ENCODE measurements at regions not wholly inside any gene's neighbourhood (a gene's known extent, or its start where the extent isn't known, plus 50 kb on each side); places are given as distances from the start of the nearest gene placed in this dataset.
"Not testable (repeated sequence)": the region's sequence is repeated elsewhere in the genome, so short reads cannot be mapped to it uniquely, and the experiment has no call there.

DNA sequence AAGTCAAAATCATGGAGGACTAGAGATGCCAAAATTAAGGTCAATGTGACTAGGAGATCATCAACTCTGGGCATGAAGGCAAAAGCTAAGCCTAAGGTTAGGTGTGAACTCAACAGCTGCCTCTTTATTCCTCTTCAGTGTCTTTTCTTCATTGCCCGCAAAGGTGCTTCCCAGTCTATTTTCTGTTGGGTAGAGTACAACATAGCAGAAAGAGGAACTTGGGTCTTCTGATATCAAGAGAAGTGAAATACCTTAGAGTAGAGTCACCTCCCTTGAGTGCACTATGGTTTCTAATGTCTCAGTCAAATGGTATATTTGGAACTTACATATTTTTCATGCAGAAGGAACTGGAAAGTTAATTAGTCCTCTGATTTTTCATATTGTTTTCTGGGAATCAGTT, 122.5 kb upstream of the GRIN3A start:
- no peak overlapping the region for H3K4me3 ChIP-seq (ENCODE audit: low read depth, low read length)
- TF ChIP-seq, protein P1, sequence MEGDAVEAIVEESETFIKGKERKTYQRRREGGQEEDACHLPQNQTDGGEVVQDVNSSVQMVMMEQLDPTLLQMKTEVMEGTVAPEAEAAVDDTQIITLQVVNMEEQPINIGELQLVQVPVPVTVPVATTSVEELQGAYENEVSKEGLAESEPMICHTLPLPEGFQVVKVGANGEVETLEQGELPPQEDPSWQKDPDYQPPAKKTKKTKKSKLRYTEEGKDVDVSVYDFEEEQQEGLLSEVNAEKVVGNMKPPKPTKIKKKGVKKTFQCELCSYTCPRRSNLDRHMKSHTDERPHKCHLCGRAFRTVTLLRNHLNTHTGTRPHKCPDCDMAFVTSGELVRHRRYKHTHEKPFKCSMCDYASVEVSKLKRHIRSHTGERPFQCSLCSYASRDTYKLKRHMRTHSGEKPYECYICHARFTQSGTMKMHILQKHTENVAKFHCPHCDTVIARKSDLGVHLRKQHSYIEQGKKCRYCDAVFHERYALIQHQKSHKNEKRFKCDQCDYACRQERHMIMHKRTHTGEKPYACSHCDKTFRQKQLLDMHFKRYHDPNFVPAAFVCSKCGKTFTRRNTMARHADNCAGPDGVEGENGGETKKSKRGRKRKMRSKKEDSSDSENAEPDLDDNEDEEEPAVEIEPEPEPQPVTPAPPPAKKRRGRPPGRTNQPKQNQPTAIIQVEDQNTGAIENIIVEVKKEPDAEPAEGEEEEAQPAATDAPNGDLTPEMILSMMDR (IDR thresholded peaks at IDR 0.05; ENCODE audit: insufficient read depth, low read depth, low read length), result no peak
- no peak for DNase-seq (ENCODE audit: low read depth)

DNA sequence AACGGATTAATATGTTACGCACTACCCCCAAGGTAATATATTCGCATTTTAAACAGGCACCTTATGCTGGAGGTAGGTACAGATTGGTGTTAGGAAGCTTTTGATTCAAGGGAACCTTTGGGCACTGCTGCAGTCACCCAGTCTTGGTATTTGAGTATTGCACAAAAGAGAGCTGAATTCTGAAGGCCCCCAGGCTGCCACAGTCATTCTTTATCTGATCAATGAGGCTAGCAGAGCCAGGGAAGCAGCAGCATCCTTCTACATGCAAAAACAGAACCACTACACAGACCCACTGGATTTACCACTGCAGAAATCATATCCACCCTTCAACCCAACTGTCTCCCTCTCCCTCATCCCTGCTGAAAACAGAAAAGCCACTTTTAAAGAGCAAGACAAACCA, 121.2 kb upstream of the GRIN3A start:
- no peak overlapping the region for H3K4me3 ChIP-seq (ENCODE audit: low read depth, low read length)
- TF ChIP-seq, protein P1 (IDR thresholded peaks at IDR 0.05; ENCODE audit: insufficient read depth, low read depth, low read length), result no peak
- no peak for DNase-seq (ENCODE audit: low read depth)

DNA sequence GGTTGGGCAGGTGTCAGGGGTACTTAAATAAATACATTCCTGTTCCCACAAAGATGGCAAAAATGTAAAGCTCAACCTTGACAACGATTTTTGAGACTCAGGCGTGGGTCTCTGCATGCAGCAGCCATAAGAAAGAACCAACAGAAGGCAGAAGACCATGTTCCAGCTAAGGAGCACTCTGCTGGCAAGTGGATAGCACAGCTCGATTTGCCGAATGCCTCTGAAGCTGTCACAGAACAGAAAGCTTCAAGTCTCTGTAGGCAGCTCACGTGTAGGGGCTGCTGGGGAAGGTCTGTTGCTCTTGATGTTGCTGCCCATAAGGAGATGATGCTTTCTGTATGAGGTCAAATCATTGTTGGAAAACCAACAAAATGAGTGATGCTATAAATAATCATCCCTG, 119.6 kb upstream of the GRIN3A start:
- DNase-seq (ENCODE audit: low read depth), result no peak
- H3K4me3 ChIP-seq (ENCODE audit: low read depth, low read length), result no peak overlapping the region
- TF ChIP-seq, protein P1 (IDR thresholded peaks at IDR 0.05; ENCODE audit: insufficient read depth, low read depth, low read length), result no peak

DNA sequence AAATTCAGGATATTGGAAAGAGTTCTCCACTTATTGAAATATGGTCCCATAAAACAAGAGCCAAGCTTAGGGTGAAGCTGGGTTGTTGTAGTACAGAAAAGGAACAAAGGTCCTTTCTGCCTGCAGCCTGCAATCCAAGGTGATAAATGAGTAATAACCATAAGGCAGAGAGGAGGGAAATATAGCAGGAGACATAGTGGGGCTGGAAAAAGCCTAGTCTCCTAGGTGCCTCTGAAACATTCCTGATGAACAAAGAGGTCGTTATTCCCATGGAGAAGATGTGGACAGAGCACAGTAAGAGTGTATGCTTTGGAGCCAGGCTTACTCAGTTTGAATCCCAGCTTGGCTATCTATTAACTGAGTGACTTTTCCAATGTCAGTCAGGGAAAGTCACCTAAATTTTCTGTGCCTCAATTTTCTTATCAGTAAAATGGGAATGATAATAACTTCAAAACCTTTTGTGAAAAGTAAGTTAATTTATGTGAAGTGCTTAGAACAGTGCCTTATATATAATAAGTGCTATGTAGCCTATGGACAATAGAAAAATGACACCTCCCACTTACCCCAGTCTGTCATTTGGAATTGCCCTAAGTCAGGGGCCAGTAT, 110.8 kb upstream of the GRIN3A start:
- DNase-seq (ENCODE audit: low read depth), result no peak
- TF ChIP-seq, protein P1 (IDR thresholded peaks at IDR 0.05; ENCODE audit: insufficient read depth, low read depth, low read length), result no peak
- H3K4me3 ChIP-seq (ENCODE audit: low read depth, low read length), result no peak overlapping the region

DNA sequence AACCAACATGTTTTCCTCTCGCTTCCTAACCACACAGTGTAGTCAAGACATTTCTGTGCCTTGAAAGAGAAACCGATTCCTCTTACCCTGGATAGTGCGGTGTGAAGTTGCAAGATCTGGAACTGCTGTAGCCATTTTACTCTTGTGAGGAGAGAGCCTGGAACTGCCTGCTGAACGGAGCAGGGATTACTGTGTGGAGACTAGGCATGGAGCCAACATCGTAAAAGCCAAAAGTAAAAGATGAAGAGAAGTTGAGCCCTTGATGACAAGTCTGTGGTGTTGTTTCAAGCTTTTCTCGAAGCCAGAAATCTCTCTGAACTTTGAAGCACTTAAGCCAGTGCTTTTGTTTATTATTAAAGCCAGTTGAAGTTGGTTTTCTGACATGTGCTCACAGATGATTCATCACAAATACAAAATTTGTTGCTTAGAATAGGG, 110.1 kb upstream of the GRIN3A start:
- DNase-seq (ENCODE audit: low read depth), result no peak
- no peak overlapping the region for H3K4me3 ChIP-seq (ENCODE audit: low read depth, low read length)
- TF ChIP-seq, protein P1 (IDR thresholded peaks at IDR 0.05; ENCODE audit: insufficient read depth, low read depth, low read length), result no peak

DNA sequence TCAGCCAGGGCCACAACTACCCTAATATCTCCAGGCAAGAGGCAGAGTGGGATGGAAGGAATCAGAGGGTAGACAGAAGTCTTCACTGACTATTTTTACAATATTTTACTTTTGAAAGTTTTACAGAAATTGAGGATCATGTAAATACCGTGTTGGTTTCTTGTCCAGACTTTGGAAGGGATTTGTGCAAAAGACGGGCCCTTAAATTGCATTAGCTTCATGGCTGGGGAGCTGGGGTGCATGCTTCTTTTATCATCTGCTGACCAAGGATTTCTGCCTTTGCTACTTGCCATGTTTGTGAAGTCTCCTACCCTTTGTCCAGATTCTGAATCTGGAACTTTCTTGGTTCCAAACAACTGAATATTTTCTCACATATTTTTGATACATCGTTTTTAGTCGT, 107.7 kb upstream of the GRIN3A start:
- TF ChIP-seq, protein P1 (IDR thresholded peaks at IDR 0.05; ENCODE audit: insufficient read depth, low read depth, low read length), result no peak
- no peak overlapping the region for H3K4me3 ChIP-seq (ENCODE audit: low read depth, low read length)
- DNase-seq (ENCODE audit: low read depth), result no peak

DNA sequence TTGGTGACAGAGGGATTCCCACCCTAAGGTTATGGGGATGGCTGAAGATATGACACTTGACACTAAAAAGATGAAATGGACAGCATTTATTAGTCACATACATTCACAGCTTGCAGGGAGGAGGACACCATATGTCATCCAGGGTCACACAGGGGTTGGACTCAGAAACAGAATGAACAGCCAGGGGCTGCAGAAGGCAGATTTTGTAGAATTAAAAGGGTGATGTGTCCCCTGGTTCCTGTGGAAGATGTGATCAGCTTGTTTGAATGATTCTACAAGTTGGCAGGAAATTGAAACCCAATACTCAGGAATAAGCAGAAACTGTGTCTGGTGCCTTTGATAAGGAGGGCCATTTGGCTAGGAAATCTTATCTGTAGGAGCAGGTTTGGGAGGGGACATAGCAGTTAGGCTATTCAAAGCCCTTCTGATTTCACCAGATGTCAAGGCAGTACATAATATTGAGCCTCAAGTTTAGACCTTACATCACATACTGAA, 102.3 kb upstream of the GRIN3A start:
- TF ChIP-seq, protein P1 (IDR thresholded peaks at IDR 0.05; ENCODE audit: insufficient read depth, low read depth, low read length), result no peak
- no peak overlapping the region for H3K4me3 ChIP-seq (ENCODE audit: low read depth, low read length)
- DNase-seq (ENCODE audit: low read depth), result no peak

DNA sequence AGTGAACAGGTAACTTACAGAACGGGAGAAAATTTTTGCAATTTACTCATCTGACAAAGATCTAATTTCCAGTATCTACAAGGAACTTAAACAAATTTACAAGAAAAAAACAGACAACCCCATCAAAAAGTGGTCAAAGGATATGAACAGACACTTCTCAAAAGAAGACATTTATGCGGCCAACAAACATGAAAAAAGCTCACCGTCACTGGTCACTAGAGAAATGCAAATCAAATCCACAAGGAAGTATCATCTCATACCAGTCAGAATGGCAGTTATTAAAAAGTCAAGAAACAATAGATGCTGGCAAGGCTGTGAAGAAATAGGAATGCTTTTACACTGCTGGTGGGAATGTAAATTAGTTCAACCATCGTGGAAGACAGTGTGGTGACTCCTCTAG, 100.5 kb upstream of the GRIN3A start:
- DNase-seq (ENCODE audit: low read depth); H3K4me3 ChIP-seq (ENCODE audit: low read depth, low read length): not testable (repeated sequence)
